ENCODE measurements at regions not wholly inside any gene's neighbourhood (a gene's known extent, or its start where the extent isn't known, plus 50 kb on each side); places are given as distances from the start of the nearest gene placed in this dataset.

DNA sequence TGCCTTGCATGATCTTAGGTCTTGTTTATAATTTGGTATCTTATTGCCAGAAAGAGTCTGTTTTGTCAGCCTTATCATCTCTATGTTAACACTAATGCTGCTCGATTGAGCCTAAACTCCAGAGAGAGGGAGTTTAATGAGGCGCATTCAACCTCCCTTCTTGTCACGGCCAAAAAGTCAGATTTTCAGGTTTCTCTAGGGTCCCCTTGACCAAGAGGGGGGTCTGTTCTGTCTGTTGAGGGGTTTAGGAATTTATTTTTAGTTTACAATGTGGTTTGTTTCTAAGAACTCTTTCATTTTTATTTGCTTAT lies 285.7 kb upstream of the VWC2 start:
- TF ChIP-seq, protein P1, sequence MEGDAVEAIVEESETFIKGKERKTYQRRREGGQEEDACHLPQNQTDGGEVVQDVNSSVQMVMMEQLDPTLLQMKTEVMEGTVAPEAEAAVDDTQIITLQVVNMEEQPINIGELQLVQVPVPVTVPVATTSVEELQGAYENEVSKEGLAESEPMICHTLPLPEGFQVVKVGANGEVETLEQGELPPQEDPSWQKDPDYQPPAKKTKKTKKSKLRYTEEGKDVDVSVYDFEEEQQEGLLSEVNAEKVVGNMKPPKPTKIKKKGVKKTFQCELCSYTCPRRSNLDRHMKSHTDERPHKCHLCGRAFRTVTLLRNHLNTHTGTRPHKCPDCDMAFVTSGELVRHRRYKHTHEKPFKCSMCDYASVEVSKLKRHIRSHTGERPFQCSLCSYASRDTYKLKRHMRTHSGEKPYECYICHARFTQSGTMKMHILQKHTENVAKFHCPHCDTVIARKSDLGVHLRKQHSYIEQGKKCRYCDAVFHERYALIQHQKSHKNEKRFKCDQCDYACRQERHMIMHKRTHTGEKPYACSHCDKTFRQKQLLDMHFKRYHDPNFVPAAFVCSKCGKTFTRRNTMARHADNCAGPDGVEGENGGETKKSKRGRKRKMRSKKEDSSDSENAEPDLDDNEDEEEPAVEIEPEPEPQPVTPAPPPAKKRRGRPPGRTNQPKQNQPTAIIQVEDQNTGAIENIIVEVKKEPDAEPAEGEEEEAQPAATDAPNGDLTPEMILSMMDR (conservative IDR thresholded peaks at IDR 0.05; ENCODE audit: low read depth in 2 of 2), result no peak
- no peak for TF ChIP-seq EZH2phosphoT487 (IDR thresholded peaks at IDR 0.05; ENCODE audit: unreplicated experiment)
- no peak for TF ChIP-seq ZNF331 (CRISPR knock-in tag; IDR thresholded peaks at IDR 0.05; ENCODE audit: low read depth)
- no peak for TF ChIP-seq EZH2 (IDR thresholded peaks at IDR 0.05; ENCODE audit: low read depth, unreplicated experiment)
- TF ChIP-seq, protein P2, sequence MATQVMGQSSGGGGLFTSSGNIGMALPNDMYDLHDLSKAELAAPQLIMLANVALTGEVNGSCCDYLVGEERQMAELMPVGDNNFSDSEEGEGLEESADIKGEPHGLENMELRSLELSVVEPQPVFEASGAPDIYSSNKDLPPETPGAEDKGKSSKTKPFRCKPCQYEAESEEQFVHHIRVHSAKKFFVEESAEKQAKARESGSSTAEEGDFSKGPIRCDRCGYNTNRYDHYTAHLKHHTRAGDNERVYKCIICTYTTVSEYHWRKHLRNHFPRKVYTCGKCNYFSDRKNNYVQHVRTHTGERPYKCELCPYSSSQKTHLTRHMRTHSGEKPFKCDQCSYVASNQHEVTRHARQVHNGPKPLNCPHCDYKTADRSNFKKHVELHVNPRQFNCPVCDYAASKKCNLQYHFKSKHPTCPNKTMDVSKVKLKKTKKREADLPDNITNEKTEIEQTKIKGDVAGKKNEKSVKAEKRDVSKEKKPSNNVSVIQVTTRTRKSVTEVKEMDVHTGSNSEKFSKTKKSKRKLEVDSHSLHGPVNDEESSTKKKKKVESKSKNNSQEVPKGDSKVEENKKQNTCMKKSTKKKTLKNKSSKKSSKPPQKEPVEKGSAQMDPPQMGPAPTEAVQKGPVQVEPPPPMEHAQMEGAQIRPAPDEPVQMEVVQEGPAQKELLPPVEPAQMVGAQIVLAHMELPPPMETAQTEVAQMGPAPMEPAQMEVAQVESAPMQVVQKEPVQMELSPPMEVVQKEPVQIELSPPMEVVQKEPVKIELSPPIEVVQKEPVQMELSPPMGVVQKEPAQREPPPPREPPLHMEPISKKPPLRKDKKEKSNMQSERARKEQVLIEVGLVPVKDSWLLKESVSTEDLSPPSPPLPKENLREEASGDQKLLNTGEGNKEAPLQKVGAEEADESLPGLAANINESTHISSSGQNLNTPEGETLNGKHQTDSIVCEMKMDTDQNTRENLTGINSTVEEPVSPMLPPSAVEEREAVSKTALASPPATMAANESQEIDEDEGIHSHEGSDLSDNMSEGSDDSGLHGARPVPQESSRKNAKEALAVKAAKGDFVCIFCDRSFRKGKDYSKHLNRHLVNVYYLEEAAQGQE (IDR thresholded peaks at IDR 0.05; ENCODE audit: unreplicated experiment), result no peak
- TF ChIP-seq POLR2AphosphoS5 (IDR thresholded peaks at IDR 0.05; ENCODE audit: low read depth), result no peak
- no peak for TF ChIP-seq CREB1 (CRISPR knock-in tag; IDR thresholded peaks at IDR 0.05; ENCODE audit: low read depth)
- TF ChIP-seq NANOG (IDR thresholded peaks at IDR 0.05; ENCODE audit: borderline replicate concordance), result no peak
- no peak for TF ChIP-seq ETS1 (IDR thresholded peaks at IDR 0.05)

All from GM23338 (cell line).